Natural killer cell treated with Interleukin-12 subunit alpha and Interleukin-12 subunit beta and Interleukin-15 and Interleukin-18, amount 100 ng/mL, for 72 hours (primary cell): ENCODE measurements at regions not wholly inside any gene's neighbourhood (a gene's known extent, or its start where the extent isn't known, plus 50 kb on each side); places are given as distances from the start of the nearest gene placed in this dataset.

Experiments used
- ATAC-seq, 2 donors: fragments of 150-1000 bp; cut with Tn5 transposase in 1 of 2; sonication (Bioruptor Pico), chemical (Tn5 transposase) in 1 of 2; 2 replicates each; pipeline ENCODE4 v1.10.0; 2021
- DNase-seq: peaks from one replicate; pipeline ENCODE4 v3.0.0; 2022; ENCODE audit warnings: low spot score
- H3K27ac Mint-ChIP-seq, 2 donors: 1 replicate in 1 of 2; 2 replicates in 1 of 2; pipeline ENCODE4 v1.8.0; 2022; ENCODE audit warnings: mixed read lengths in 2 of 2, mild to moderate bottlenecking in 1 of 2, moderate library complexity in 1 of 2
- H3K27me3 Mint-ChIP-seq, 2 donors: 1 replicate in 1 of 2; 2 replicates in 1 of 2; pipeline ENCODE4 v1.8.0; 2022; ENCODE audit warnings: mixed read lengths in 2 of 2
- H3K36me3 Mint-ChIP-seq: one replicate; pipeline ENCODE4 v1.8.0; 2022; ENCODE audit warnings: mixed read lengths
- H3K4me1 Mint-ChIP-seq, 2 donors: 1 replicate in 1 of 2; 2 replicates in 1 of 2; pipeline ENCODE4 v1.8.0; 2022; ENCODE audit warnings: low read depth in 2 of 2, mixed read lengths in 2 of 2, mild to moderate bottlenecking in 1 of 2
- H3K4me3 Mint-ChIP-seq: one replicate; pipeline ENCODE4 v1.8.0; 2022; ENCODE audit warnings: mixed read lengths
- H3K9me3 Mint-ChIP-seq: 2 replicates; pipeline ENCODE4 v1.8.0; 2022; ENCODE audit warnings: mixed read lengths

- H3K36me3 Mint-ChIP-seq, result no peaks in the 10 kb centered on the region
- peaks cover 21 to 22% of the 10 kb centered on the region in 2 donors for H3K27me3 Mint-ChIP-seq
- H3K4me3 Mint-ChIP-seq, result no peak overlapping the region
- no peak overlapping the region for H3K27ac Mint-ChIP-seq
- ATAC-seq (no peak), DNase-seq (no peak)
- H3K9me3 Mint-ChIP-seq, result no peaks in the 10 kb centered on the region
- H3K4me1 Mint-ChIP-seq, result no peaks in the 10 kb centered on the region
These were observed 109.3 kb upstream of the HAND1 start for GRCh38 chr5:154587123-154588026.

- Mint-ChIP-seq H3K36me3 (no peaks in the 10 kb centered on the region), H3K27ac (no peak overlapping the region), H3K4me1 (no peaks in the 10 kb centered on the region), H3K4me3 (no peak overlapping the region), H3K27me3 (peaks cover 14 to 22% of the 10 kb centered on the region in 2 donors), H3K9me3 (no peaks in the 10 kb centered on the region)
- ATAC-seq (no peak), DNase-seq (no peak)
These were observed 105.7 kb upstream of the HAND1 start for GRCh38 chr5:154583671-154584177.

- DNase-seq (no peak), ATAC-seq (no peak)
- Mint-ChIP-seq H3K4me1 (no peaks in the 10 kb centered on the region), H3K27ac (no peak overlapping the region), H3K4me3 (no peak overlapping the region), H3K27me3 (peaks cover 13 to 18% of the 10 kb centered on the region in 2 donors), H3K9me3 (no peaks in the 10 kb centered on the region), H3K36me3 (no peaks in the 10 kb centered on the region)
These were observed 102.4 kb upstream of the HAND1 start for GRCh38 chr5:154580422-154580821.

- DNase-seq, result no peak
- Mint-ChIP-seq H3K36me3 (no peaks in the 10 kb centered on the region), H3K27ac (no peak overlapping the region), H3K4me3 (no peak overlapping the region), H3K4me1 (no peaks in the 10 kb centered on the region), H3K27me3 (peaks cover 12 to 23% of the 10 kb centered on the region in 2 donors), H3K9me3 (no peaks in the 10 kb centered on the region)
- ATAC-seq, result no peak
These were observed 99.4 kb upstream of the HAND1 start for GRCh38 chr5:154577416-154577815.

GRCh38 chr5:154576429-154576806 is 98.4 kb upstream of the HAND1 start:
- H3K4me1 Mint-ChIP-seq, result no peaks in the 10 kb centered on the region
- DNase-seq (no peak), ATAC-seq (no peak)
- H3K27ac Mint-ChIP-seq, result no peak overlapping the region
- no peak overlapping the region for H3K4me3 Mint-ChIP-seq
- no peaks in the 10 kb centered on the region for H3K36me3 Mint-ChIP-seq
- H3K27me3 Mint-ChIP-seq, result peaks cover 12 to 23% of the 10 kb centered on the region in 2 donors
- no peaks in the 10 kb centered on the region for H3K9me3 Mint-ChIP-seq

GRCh38 chr5:154575546-154576428 is 97.8 kb upstream of the HAND1 start:
- no peak overlapping the region for H3K4me3 Mint-ChIP-seq
- H3K36me3 Mint-ChIP-seq, result no peaks in the 10 kb centered on the region
- H3K4me1 Mint-ChIP-seq, result no peaks in the 10 kb centered on the region
- H3K27me3 Mint-ChIP-seq, result peaks cover 12 to 23% of the 10 kb centered on the region in 2 donors
- no peak overlapping the region for H3K27ac Mint-ChIP-seq
- H3K9me3 Mint-ChIP-seq, result no peaks in the 10 kb centered on the region
- DNase-seq (no peak), ATAC-seq (no peak)

GRCh38 chr5:154573011-154573410 is 95.0 kb upstream of the HAND1 start:
- no peaks in the 10 kb centered on the region for H3K36me3 Mint-ChIP-seq
- no peak for ATAC-seq
- H3K4me3 Mint-ChIP-seq, result no peak overlapping the region
- no peaks in the 10 kb centered on the region for H3K4me1 Mint-ChIP-seq
- no peaks in the 10 kb centered on the region for H3K9me3 Mint-ChIP-seq
- no peak for DNase-seq
- H3K27ac Mint-ChIP-seq, result no peak overlapping the region
- H3K27me3 Mint-ChIP-seq, result peaks cover 12 to 23% of the 10 kb centered on the region in 2 donors

- H3K4me3 Mint-ChIP-seq, result no peak overlapping the region
- DNase-seq (no peak), ATAC-seq (peak in 1 of 2 donors; percentile 43)
- no peaks in the 10 kb centered on the region for H3K36me3 Mint-ChIP-seq
- no peaks in the 10 kb centered on the region for H3K4me1 Mint-ChIP-seq
- H3K27ac Mint-ChIP-seq, result no peak overlapping the region
- H3K27me3 Mint-ChIP-seq, result peaks cover 8 to 15% of the 10 kb centered on the region in 2 donors
- no peaks in the 10 kb centered on the region for H3K9me3 Mint-ChIP-seq
These were observed 93.5 kb upstream of the HAND1 start for GRCh38 chr5:154571325-154572035.

GRCh38 chr5:154570572-154571324 is 92.7 kb upstream of the HAND1 start:
- DNase-seq (no peak), ATAC-seq (no peak)
- no peaks in the 10 kb centered on the region for H3K4me1 Mint-ChIP-seq
- no peak overlapping the region for H3K27ac Mint-ChIP-seq
- no peak overlapping the region for H3K4me3 Mint-ChIP-seq
- no peaks in the 10 kb centered on the region for H3K9me3 Mint-ChIP-seq
- no peaks in the 10 kb centered on the region for H3K36me3 Mint-ChIP-seq
- peaks cover 8 to 15% of the 10 kb centered on the region in 2 donors for H3K27me3 Mint-ChIP-seq

GRCh38 chr5:154568589-154568988 is 90.6 kb upstream of the HAND1 start:
- Mint-ChIP-seq H3K9me3 (no peaks in the 10 kb centered on the region), H3K36me3 (no peaks in the 10 kb centered on the region), H3K27me3 (peaks cover 7 to 14% of the 10 kb centered on the region in 2 donors), H3K4me1 (no peaks in the 10 kb centered on the region), H3K4me3 (no peak overlapping the region), H3K27ac (no peak overlapping the region)
- ATAC-seq (no peak), DNase-seq (no peak)

GRCh38 chr5:154567155-154567554 is 89.1 kb upstream of the HAND1 start:
- no peaks in the 10 kb centered on the region for H3K9me3 Mint-ChIP-seq
- H3K36me3 Mint-ChIP-seq, result no peaks in the 10 kb centered on the region
- H3K4me3 Mint-ChIP-seq, result no peak overlapping the region
- H3K27me3 Mint-ChIP-seq, result peaks cover 9 to 22% of the 10 kb centered on the region in 2 donors
- DNase-seq, result no peak
- ATAC-seq, result no peak
- H3K4me1 Mint-ChIP-seq, result no peaks in the 10 kb centered on the region
- no peak overlapping the region for H3K27ac Mint-ChIP-seq

- no peak overlapping the region for H3K4me3 Mint-ChIP-seq
- H3K9me3 Mint-ChIP-seq, result no peaks in the 10 kb centered on the region
- peak in 1 of 2 donors; percentile 36 for ATAC-seq
- no peak overlapping the region for H3K27ac Mint-ChIP-seq
- no peak for DNase-seq
- H3K36me3 Mint-ChIP-seq, result no peaks in the 10 kb centered on the region
- no peaks in the 10 kb centered on the region for H3K4me1 Mint-ChIP-seq
- peaks cover 9 to 22% of the 10 kb centered on the region in 2 donors for H3K27me3 Mint-ChIP-seq
These were observed 88.2 kb upstream of the HAND1 start for GRCh38 chr5:154566146-154566680.

GRCh38 chr5:154565123-154565522 is 87.1 kb upstream of the HAND1 start:
- DNase-seq (no peak), ATAC-seq (no peak)
- no peak overlapping the region for H3K4me3 Mint-ChIP-seq
- peaks cover 9 to 25% of the 10 kb centered on the region in 2 donors for H3K27me3 Mint-ChIP-seq
- no peaks in the 10 kb centered on the region for H3K9me3 Mint-ChIP-seq
- no peaks in the 10 kb centered on the region for H3K36me3 Mint-ChIP-seq
- H3K4me1 Mint-ChIP-seq, result no peaks in the 10 kb centered on the region
- no peak overlapping the region for H3K27ac Mint-ChIP-seq
